Right lobe of liver (tissue), 6 donors: ENCODE measurements at regions not wholly inside any gene's neighbourhood (a gene's known extent, or its start where the extent isn't known, plus 50 kb on each side); places are given as distances from the start of the nearest gene placed in this dataset.

Experiments
- ATAC-seq, 4 donors: fragments of 200-7000 bp; cut with Tn5 transposase; one replicate each; pipeline ENCODE4 v1.9.1; 2020; ENCODE audit warnings: mild to moderate bottlenecking in 4 of 4, moderate library complexity in 4 of 4
- DNase-seq, 3 donors: peaks; one replicate each; pipeline ENCODE4 v3.0.0-alpha.2; 2020
- H3K27ac ChIP-seq, 3 donors: fragments of 200-600 bp; one replicate each; pipeline ENCODE4 v1.8.0; 2022
- H3K27me3 ChIP-seq, 2 donors: fragments of 200-600 bp; one replicate each; pipeline ENCODE4 v1.8.0; 2022
- H3K36me3 ChIP-seq, 4 donors: fragments of 200-600 bp; sonication (generic) in 1 of 4; one replicate each; pipeline versions ENCODE4 v1.5.1 to v1.8.0; 2017 to 2022; ENCODE audit warnings: control low read depth in 1 of 4
- H3K4me1 ChIP-seq, 4 donors: fragments of 200-600 bp; sonication (generic) in 1 of 4; one replicate each; pipeline versions ENCODE4 v1.5.1 to v1.8.0; 2017 to 2022; ENCODE audit warnings: control low read depth in 1 of 4
- H3K4me3 ChIP-seq, 3 donors: fragments of 200-600 bp; one replicate each; pipeline ENCODE4 v1.8.0; 2022
- H3K9me3 ChIP-seq, 4 donors: fragments of 200-600 bp; sonication (generic) in 1 of 4; one replicate each; pipeline versions ENCODE4 v1.5.1 to v1.8.0; 2017 to 2022; ENCODE audit warnings: control low read depth in 1 of 4
- CTCF ChIP-seq, 4 donors: fragments of 200-600 bp in 3 of 4; fragments of 450-650 bp in 1 of 4; IDR thresholded peaks; one replicate each; pipeline versions ENCODE4 v1.5.1 to v1.8.0; 2016 to 2022; ENCODE audit warnings: antibody characterized with exemption in 4 of 4, mild to moderate bottlenecking in 2 of 4
- POLR2A ChIP-seq: fragments of 450-650 bp; IDR thresholded peaks from one replicate; pipeline ENCODE4 v1.6.1; 2017; ENCODE audit warnings: antibody characterized with exemption, mild to moderate bottlenecking
- WGBS: methylation state at CpG from one replicate; pipeline ENCODE4 v1.1.6; 2018; ENCODE audit warnings: low coverage, low lambda C conversion rate; ENCODE audit not compliant: insufficient coverage; ENCODE audit errors: missing lambda C conversion rate; 5-methylcytosine and 5-hydroxymethylcytosine counted together
- intact Hi-C, 2 donors: fragments of 100-400 bp; cut with DNase I; formaldehyde crosslinking; loops; one replicate each; pipeline versions ENCODE4 v1.11.2 to v1.14.1; 2022
- donor health status: DM: no; HTN: yes; CAD: no.
- donor health status: DM: no; HTN: no; CAD: no.
- donor health status: DM: no; HTN: no; CAD: no.
- donor health status: DM: no; HTN: yes; CAD: no.
- donor health status: DM: no; HTN: yes; CAD: no.

- ATAC-seq (peak in 3 of 4 donors; percentile 33 to 77 (median 47)), DNase-seq (no peak)
- TF ChIP-seq POLR2A (no peak), CTCF (IDR thresholded peaks at IDR 0.05) (no peak)
- Histone ChIP-seq H3K4me3 (no peak overlapping the region), H3K27ac (no peak overlapping the region), H3K36me3 (no peaks in the 10 kb centered on the region), H3K9me3 (no peaks in the 10 kb centered on the region), H3K27me3 (no peaks in the 10 kb centered on the region), H3K4me1 (peaks cover 0 to 9% (median 0%) of the 10 kb centered on the region in 4 donors)
- intact Hi-C loops: no loop called here
- WGBS: 46% methylated on average over 2 of the region's 2 CpGs
Observed at GRCh38 chr10:28838908-28839307, 161.6 kb downstream of the BAMBI start.

DNA sequence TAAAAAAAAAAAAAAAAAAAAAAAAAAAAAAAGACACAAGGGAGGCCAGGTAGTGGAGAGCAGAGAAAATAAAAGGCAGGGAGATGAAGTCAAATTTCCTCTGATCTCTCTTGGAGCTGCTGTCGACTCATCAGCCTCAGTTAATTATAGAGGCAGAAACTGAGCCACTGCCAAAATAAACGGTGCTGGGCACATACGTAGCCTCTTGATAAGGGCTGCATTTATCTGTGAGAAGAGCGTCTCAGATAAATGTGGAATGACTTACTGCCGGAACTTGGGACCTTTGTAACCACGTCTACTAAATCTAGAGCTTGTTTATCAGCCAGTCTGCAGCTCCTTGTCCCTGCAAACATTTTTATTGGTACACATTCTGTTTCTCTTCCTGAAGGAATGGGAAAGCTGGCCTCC is 162.3 kb downstream of the BAMBI start:
- Histone ChIP-seq H3K4me1 (peaks cover 0 to 9% (median 0%) of the 10 kb centered on the region in 4 donors), H3K4me3 (no peak overlapping the region), H3K27me3 (no peaks in the 10 kb centered on the region), H3K27ac (peak overlapping the region in 1 of 3 donors; percentile 22), H3K36me3 (no peaks in the 10 kb centered on the region), H3K9me3 (peaks cover 0 to 4% (median 0%) of the 10 kb centered on the region in 4 donors)
- WGBS: 27% methylated on average over 6 of the region's 6 CpGs
- DNase-seq: peak in 2 of 3 donors; percentile 30 to 49
- ATAC-seq: peak; percentile 78 to 95 (median 84)
- TF ChIP-seq POLR2A: no peak
- TF ChIP-seq CTCF (IDR thresholded peaks at IDR 0.05): no peak
- intact Hi-C loops: no loop called here

DNA sequence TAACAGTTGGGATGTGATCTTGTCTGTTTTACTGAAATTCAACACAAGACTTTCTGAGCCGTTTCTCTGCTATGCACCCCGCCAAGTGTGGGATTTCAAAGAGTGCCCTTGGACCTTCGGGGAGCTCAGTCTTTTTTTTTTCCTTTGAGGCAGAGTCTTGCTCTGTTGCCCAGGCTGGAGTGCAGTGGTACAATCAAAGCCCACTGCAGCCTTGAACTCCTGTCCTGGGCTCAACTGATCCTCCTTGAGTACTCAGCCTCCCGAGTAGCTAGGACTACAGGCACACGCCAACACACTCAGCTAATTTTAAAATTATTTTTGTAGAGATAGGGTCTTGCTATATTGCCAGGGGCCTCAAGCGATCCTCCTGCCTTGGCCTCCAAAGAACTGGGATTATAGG is 162.9 kb downstream of the BAMBI start:
- DNase-seq (no peak), ATAC-seq (no peak)
- H3K27ac ChIP-seq: no peak overlapping the region
- no peak overlapping the region for H3K4me3 ChIP-seq
- 83% methylated on average over 4 of the region's 6 CpGs for WGBS
- H3K9me3 ChIP-seq: peaks cover 0 to 4% (median 0%) of the 10 kb centered on the region in 4 donors
- no peaks in the 10 kb centered on the region for H3K27me3 ChIP-seq
- no peaks in the 10 kb centered on the region for H3K36me3 ChIP-seq
- intact Hi-C loops: no loop called here
- H3K4me1 ChIP-seq: peaks cover 0 to 9% (median 0%) of the 10 kb centered on the region in 4 donors
- TF ChIP-seq POLR2A (no peak), CTCF (IDR thresholded peaks at IDR 0.05) (no peak)

DNA sequence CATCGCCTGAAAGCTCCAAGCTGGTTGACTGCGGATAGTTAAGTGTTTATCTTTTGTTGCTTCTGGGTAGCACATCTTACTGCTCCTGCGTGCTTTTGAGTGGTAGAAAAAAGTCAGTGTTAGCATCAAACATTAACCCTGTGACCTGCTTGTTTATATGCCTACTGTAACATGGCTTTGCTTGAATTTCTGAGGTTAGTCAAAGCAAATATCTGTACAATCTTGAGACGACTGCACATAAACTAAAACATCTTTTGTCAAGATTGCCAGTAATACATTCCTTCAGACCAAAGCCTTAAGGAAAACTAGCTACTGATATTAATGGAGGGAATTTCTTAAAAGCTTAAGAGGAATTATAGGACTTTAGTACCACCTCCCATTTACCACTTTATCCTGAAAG is 163.7 kb downstream of the BAMBI start:
- intact Hi-C loops: no loop called here
- no peak overlapping the region for H3K4me3 ChIP-seq
- H3K27me3 ChIP-seq: no peaks in the 10 kb centered on the region
- no peak overlapping the region for H3K27ac ChIP-seq
- ATAC-seq (no peak), DNase-seq (no peak)
- TF ChIP-seq CTCF (IDR thresholded peaks at IDR 0.05) (no peak), POLR2A (no peak)
- peaks cover 0 to 9% (median 0%) of the 10 kb centered on the region in 4 donors for H3K4me1 ChIP-seq
- no peaks in the 10 kb centered on the region for H3K36me3 ChIP-seq
- WGBS: 75% methylated on average over 4 of the region's 4 CpGs
- H3K9me3 ChIP-seq: peaks cover 0 to 4% (median 0%) of the 10 kb centered on the region in 4 donors

DNA sequence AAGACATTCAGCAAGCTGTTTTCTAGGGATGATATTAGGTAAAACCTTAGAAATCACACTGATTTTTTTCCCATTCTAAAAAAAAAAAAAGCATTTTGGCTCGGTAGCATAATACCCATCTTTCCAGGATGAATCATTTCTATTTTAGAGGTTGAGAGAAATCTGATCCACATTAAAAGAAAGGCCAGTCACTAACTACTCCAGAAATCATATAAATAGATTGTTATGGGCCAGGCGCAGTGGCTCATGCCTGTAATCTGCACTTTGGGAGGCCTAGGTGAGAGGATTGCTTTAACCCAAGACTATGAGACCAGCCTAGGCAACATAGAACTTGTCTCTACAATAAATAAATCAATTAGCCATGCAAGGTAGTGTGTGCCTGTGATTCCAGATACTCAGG is 164.3 kb downstream of the BAMBI start:
- TF ChIP-seq POLR2A: no peak
- TF ChIP-seq CTCF (IDR thresholded peaks at IDR 0.05): no peak
- Histone ChIP-seq H3K9me3 (peaks cover 0 to 4% (median 0%) of the 10 kb centered on the region in 4 donors), H3K4me3 (no peak overlapping the region), H3K27ac (no peak overlapping the region), H3K4me1 (peaks cover 0 to 9% (median 0%) of the 10 kb centered on the region in 4 donors), H3K36me3 (no peaks in the 10 kb centered on the region), H3K27me3 (no peaks in the 10 kb centered on the region)
- DNase-seq (no peak), ATAC-seq (no peak)
- 69% methylated on average over 2 of the region's 2 CpGs for WGBS
- intact Hi-C loops: no loop called here
